ENCODE measurements at regions not wholly inside any gene's neighbourhood (a gene's known extent, or its start where the extent isn't known, plus 50 kb on each side); places are given as distances from the start of the nearest gene placed in this dataset.

- TF ChIP-seq CTCF (IDR thresholded peaks at IDR 0.05) = no peak
- TF ChIP-seq EZH2 (IDR thresholded peaks at IDR 0.05; ENCODE audit: borderline replicate concordance, insufficient read depth, low read depth, low read length, poor library complexity, severe bottlenecking) = no peak
Observed at GRCh38 chr1:170238704-170239391, 93.1 kb downstream of the NTMT2 start.

Measured in B cell (primary cell).